IPS DF 4.7 (cell line): ENCODE measurements at regions not wholly inside any gene's neighbourhood (a gene's known extent, or its start where the extent isn't known, plus 50 kb on each side); places are given as distances from the start of the nearest gene placed in this dataset.

Experiments
- DNase-seq: peaks from one replicate; pipeline ENCODE4 v3.0.0-alpha.2; 2013; ENCODE audit warnings: low spot score; ENCODE audit errors: extremely low read depth

GRCh38 chr4:137076908-137077307 is 455.4 kb downstream of the PCDH18 start:
- DNase-seq = no peak

DNA sequence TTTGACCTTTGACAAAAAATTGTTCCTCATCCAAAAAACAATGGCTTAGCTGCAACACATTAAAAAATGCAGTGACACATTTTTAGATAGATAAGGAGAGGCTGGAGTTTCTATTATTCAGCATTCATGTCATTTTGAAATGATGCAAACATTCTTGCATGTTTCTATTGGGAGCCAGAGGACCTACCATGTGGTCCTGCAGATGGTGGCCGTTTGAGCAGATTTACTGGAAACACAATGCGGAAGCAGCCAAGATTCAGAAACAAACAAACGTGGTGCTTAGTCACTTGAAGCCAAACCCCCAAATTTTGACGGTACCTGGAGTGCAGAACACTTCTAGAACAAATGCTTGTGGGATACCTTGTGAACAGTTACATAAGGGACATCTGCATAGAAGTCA is 456.7 kb downstream of the PCDH18 start:
- DNase-seq = no peak

DNA sequence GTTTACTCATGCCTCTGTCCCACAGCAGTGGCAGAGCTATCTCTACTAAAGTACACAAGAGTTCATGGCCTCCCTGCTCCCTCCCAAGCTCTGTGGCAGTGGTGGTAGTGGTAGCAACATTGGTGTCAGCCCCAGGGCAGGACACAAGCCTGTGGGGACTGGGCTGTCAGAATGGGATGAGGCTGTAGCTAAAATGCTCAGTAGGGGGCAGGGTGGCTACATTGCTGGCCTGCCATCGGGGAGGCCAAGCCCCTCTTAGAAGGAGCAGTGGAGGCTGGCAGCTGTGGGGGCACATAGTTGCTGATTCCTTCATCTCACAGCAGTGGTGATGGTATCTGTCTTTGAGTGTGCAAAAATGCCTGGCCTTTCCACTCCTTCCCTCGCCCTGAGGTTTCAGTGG is 461.7 kb downstream of the PCDH18 start:
- no peak for DNase-seq

- DNase-seq = no peak
Measured at GRCh38 chr4:137069473-137069872, 462.8 kb downstream of the PCDH18 start.

DNA sequence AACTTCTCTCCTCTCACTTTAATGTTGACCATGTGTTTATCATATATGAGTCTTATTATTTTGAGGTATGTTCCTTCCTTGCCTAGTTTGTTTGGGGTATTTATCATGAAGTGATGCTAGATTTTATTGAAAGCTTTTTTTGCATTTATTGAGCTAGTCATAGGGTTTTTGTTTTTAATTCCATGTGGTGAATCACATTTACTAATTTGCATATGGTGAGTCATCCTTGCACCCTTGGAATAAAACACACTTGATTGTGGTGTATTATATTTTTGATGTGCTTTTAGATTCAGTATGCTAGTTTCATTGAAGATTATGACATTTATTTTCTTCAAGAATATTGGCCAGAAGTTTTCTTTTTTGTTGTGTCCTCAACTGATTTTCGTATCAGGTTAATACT is 464.6 kb downstream of the PCDH18 start:
- DNase-seq = no peak

- no peak for DNase-seq
Measured at GRCh38 chr4:137065311-137065710, 467.0 kb downstream of the PCDH18 start.

- no peak for DNase-seq
Measured at GRCh38 chr4:137063961-137064360, 468.3 kb downstream of the PCDH18 start.

DNA sequence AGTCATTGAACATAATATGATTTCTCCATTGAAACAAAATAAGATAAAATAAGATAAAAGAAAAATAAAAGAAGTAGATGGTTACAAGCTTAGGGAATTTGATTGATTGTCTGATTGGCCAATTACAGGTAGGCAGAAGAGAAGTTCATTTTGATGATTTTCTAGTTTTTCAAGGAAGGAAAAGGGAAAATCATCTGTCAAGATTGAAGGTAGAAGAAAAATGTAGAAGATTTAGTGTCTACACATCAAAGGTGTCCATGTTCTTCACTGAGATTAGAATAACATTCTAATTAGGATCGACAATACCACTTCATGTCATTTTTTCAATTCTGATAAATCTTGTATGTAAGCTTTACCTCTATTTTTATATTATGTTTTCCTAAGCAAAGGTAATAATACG is 489.1 kb downstream of the PCDH18 start:
- no peak for DNase-seq

- no peak for DNase-seq
Measured at GRCh38 chr4:137039370-137039769, 492.9 kb downstream of the PCDH18 start.

- no peak for DNase-seq
Measured at GRCh38 chr4:137032222-137032621, 500.1 kb downstream of the PCDH18 start.

GRCh38 chr4:137029026-137029425 is 503.3 kb downstream of the PCDH18 start:
- no peak for DNase-seq

GRCh38 chr4:137025484-137026059 is 506.7 kb downstream of the PCDH18 start:
- DNase-seq = no peak

DNA sequence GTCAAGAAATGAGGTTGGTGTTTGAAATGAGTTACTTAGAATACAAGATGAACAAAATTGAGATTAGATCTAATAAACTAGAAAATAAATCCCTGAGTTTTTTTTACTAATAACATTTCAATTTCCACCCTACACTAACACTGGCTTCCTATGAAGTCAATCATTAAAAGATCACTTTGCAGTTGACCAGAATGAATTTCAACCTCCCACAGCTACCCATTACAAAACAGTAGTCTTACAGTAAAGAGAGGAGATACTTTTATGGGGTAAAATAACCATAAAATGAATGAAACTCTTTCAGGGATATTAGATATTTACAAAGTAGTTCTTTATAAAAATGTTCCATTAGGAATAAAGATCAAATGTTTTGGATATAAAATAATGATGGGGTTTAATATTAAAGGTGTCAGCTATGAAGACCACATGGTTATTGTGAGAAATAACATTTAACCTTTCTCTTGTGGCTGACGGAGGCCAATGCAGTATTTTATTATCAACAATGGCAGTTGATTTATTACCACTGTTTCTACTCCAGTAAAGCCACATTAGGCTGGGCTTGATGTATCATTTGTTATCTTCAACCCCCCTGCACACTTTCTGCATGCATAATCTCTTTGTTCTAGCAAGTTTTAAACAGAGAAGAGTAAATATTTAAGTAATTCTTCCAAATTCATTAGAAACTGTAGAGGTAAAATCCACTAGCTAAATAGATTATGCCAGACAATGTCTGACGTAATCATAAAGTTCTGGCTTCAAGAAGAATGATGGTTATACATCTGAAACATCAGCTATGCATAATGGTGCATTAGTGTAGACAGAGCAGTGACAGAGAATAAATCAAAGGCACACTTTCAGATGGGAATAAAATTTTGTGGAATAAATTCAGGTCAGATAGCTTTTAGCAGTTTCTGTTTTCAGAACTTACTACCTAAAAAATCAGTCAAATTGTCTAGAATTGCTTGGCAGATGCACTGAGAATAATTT is 516.6 kb downstream of the PCDH18 start:
- no peak for DNase-seq

DNA sequence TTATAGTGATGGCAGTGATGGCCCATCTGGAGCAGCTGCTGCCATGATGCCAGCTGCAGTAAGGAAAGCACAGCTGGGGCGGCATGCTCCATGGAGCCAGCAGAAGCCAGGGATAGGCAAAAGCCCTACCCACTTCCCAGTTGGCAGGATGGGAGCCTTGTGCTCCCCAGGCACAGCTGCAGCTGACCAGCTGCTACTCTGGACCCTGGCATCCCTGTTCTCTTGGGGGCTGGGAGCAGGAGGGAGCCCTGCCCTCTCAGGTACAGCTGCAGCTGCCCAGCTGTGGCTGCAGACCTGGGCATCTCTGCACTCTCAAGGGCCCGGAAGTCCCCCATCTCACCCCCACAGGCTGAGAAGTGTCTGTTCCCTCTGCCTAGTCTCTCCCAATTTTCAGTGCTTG is 531.9 kb downstream of the PCDH18 start:
- no peak for DNase-seq

DNA sequence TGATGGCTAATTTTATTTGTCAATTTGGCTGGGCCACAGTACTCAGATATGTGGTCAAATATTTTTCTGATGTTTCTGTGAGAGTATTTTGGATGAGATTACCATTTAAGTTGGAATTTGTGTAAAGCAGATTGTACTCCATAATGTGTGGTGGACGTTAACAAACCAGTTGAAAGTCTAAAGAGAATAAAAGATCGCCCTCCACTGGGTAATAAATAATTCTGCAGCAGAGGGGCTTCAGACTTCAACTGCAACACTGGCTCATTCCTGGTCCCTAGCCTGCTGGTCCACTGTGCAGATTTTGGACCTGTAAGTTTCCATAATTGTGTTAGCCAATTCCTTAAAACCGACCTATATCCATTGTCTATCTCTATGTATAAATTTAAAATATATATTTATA is 540.3 kb downstream of the PCDH18 start:
- no peak for DNase-seq

- no peak for DNase-seq
Measured at GRCh38 chr4:136985683-136986082, 546.6 kb downstream of the PCDH18 start.

GRCh38 chr4:136967069-136967468 is 565.2 kb downstream of the PCDH18 start:
- DNase-seq = no peak

DNA sequence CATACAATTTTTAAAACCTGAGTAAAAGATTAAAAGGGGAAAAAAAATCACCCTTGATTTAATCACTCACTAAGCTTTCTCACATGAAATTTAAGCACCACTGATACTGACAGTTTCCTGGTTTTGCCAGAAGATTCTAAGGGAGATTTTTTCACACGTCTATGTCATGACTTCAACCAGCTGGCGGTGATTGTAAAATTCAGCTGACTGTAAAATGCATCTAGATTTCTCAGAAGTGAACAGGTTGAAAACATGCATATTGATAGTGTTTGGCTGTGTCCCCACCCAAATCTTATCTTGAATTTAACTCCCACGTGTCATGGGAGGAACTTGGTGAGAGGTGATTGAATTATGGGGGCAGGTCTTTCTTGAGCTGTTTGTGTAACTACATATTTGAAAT is 566.8 kb downstream of the PCDH18 start:
- DNase-seq = no peak

DNA sequence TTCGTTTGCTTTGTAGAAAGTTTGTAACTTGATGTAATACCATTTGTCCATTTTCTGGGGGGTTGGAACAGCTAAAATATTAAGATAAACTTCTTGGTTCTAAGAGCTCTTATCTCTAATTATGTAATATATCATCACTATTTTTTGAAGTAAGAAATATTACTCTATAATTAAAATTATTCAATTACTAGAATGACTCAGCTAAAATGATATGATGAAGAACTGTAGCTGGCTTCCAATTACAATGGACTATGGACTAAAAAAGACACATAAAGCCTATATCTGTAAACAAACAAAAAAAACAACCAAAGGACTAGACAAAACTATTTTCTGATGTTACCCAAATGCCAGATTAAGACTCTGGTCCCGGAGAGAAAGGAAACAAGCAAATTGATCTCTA is 569.4 kb downstream of the PCDH18 start:
- no peak for DNase-seq

DNA sequence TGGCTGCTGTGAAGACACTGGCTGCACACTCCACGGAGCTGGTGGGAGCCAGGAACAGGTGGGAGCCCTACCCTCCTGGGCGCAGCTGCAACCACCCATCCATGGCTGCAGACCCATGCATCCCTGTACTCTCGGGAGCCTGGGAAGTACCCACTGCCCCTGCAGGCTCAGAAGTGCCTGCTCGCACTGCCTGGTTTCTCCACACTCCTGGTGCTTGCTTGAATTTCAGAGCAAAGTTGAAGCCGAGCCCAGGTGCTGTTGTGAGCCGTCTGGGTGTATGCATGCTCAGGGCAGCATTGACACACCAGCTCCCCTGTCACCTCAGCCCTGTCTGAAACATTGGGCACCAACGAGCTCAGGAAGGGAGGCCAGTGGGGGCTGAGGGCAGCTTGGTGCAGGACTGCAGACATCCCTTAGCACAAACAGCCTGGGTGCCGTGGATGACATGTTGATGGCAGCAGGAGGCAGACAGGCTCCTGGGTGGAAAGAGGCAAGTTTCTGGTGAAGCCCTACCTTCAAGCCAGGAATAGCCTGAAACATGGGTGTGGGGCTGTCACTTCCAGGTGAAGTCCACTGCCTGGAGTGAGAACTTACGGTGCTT is 585.9 kb downstream of the PCDH18 start:
- DNase-seq = no peak

- no peak for DNase-seq
Measured at GRCh38 chr4:136939781-136940180, 592.5 kb downstream of the PCDH18 start.

GRCh38 chr4:136935871-136936270 is 596.4 kb downstream of the PCDH18 start:
- DNase-seq = no peak
